ENCODE measurements at regions not wholly inside any gene's neighbourhood (a gene's known extent, or its start where the extent isn't known, plus 50 kb on each side); places are given as distances from the start of the nearest gene placed in this dataset.
A peak's percentile ranks its signal among the peaks of the same experiment; 100 is the strongest.

DNA sequence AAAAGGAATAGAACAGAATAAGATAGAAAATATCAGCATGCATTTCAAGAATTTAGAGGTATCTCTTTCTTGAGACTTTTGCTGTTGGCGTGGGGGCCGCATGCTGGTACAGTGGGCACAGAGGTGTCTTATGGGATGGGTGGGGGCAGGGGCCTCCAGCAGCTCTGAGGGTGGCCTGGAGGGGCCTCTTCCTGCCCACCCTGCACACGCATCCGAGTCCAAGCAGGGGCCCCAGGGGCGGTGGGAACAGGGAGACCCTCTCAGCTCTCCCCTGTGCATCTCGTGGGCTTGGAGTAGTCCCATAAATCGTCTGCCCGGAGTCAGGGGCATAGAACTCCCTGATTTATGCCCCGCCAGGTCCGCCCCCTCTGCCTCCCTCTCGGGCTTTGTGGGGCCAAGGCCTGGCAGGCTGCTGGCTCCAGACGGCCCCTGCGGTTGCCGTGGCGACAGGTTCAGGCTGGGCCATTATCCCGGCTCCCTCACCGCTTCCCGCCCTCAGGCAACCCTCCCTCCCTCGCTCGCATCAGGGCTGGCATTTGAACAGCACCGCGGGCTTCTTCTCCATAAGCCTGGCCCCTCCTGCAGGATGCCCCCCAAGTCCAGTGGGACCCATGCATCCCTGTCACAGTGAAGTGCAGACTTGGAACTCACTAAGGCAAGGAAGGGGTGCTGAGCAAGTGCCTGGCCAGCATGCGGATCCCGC is 133.2 kb upstream of the ZBTB40 start:
- no peak overlapping the region for H2BK5ac ChIP-seq (ENCODE audit: low read depth, low read length)
- H2BK15ac ChIP-seq (ENCODE audit: low read length) = peak overlapping the region; percentile 13; the same call in 1 of the 2 replicates
- no peaks in the 10 kb centered on the region for H3K79me1 ChIP-seq (ENCODE audit: low read depth, low read length)
- WGBS, 2 experiments (ENCODE audit: extremely low coverage in 1 of 2, insufficient coverage in 1 of 2, insufficient read length in 1 of 2, insufficient replicate concordance in 2 of 2, low coverage in 1 of 2, low lambda C conversion rate in 2 of 2, missing lambda C conversion rate in 1 of 2) = 50% methylated on average over 18 of the region's 24 CpGs; no CpG with 5 or more reads in 1 of the 2 experiments
- no peak for TF ChIP-seq CBX5 (IDR thresholded peaks at IDR 0.05; ENCODE audit: low read depth, low read length)
- no peak for TF ChIP-seq BCL11A (IDR thresholded peaks at IDR 0.05; ENCODE audit: low read depth in 2 of 2, low read length in 2 of 2)
- TF ChIP-seq CHD2 (IDR thresholded peaks at IDR 0.05; ENCODE audit: low read length) = no peak
- TF ChIP-seq GABPA (IDR thresholded peaks at IDR 0.05; ENCODE audit: borderline replicate concordance, insufficient read depth, low read length) = no peak
- no peak for TF ChIP-seq EGR1 (IDR thresholded peaks at IDR 0.05; ENCODE audit: borderline replicate concordance, low read depth, low read length)
- TF ChIP-seq, protein P1, sequence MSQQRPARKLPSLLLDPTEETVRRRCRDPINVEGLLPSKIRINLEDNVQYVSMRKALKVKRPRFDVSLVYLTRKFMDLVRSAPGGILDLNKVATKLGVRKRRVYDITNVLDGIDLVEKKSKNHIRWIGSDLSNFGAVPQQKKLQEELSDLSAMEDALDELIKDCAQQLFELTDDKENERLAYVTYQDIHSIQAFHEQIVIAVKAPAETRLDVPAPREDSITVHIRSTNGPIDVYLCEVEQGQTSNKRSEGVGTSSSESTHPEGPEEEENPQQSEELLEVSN (IDR thresholded peaks at IDR 0.05) = peak; percentile 71
- no peak for TF ChIP-seq RBBP5 (IDR thresholded peaks at IDR 0.05; ENCODE audit: borderline replicate concordance, low read depth, low read length)
- peak overlapping the region; percentile 83 for H4K91ac ChIP-seq (replicated peaks; ENCODE audit: insufficient read length, low read length)
- peak overlapping the region; percentile 40; the same call in 1 of the 2 replicates for H2BK12ac ChIP-seq (ENCODE audit: low read depth, low read length)
- no peak overlapping the region for H3K4ac ChIP-seq (replicated peaks; ENCODE audit: insufficient read length, low read depth, low read length)
- H3K4me2 ChIP-seq (ENCODE audit: insufficient read depth in 1 of 2, low read depth in 2 of 2, low read length in 2 of 2) = peak overlapping the region in 1 of 2 experiments; percentile 9; a peak in 1 of 4 replicates
- peaks cover 0 to 4% (median 0%) of the 10 kb centered on the region in 4 experiments; a peak in 2 of 7 replicates for H3K27me3 ChIP-seq (replicated peaks in 1 of 4; ENCODE audit: control insufficient read depth in 3 of 4, extremely low read depth in 1 of 4, insufficient read depth in 3 of 4, low read length in 3 of 4)
- FAIRE-seq = no peak
- no peaks in the 10 kb centered on the region for H3K36me3 ChIP-seq (ENCODE audit: control insufficient read depth in 2 of 4, insufficient read depth in 4 of 4, low read length in 3 of 4)
- H3K4me1 ChIP-seq (replicated peaks in 1 of 4; ENCODE audit: control insufficient read depth in 3 of 4, insufficient read depth in 4 of 4, low read length in 3 of 4) = peaks cover 7 to 35% (median 23%) of the 10 kb centered on the region in 4 experiments
- peak overlapping the region; percentile 94; the same call in 1 of the 2 replicates for H2BK20ac ChIP-seq (ENCODE audit: low read length)
- H3K14ac ChIP-seq (ENCODE audit: insufficient read length) = no peak overlapping the region
- H3K18ac ChIP-seq (ENCODE audit: extremely low read depth, low read length) = peak overlapping the region; percentile 89; the same call in 1 of the 2 replicates
- no peak overlapping the region for H3K27ac ChIP-seq (ENCODE audit: low read depth, low read length)
- ChIA-PET POLR2A (ENCODE audit: partially characterized antibody) (no interaction called here), CTCF (ENCODE audit: partially characterized antibody) (interaction anchor here (0.8 to 2.8 kb wide), 35 partner anchors 10 to 246 kb away, joined by 3 to 19 read pairs (median 5); no protein-coding TSS in a partner anchor)
- H3K23ac ChIP-seq (ENCODE audit: insufficient read length) = no peak overlapping the region
- 0 out of 2 replicates have a peak overlapping the region, but pooled peaks have one; percentile 27 for H2AFZ ChIP-seq (ENCODE audit: low read length)
- no peak overlapping the region for H3K4me3 ChIP-seq (ENCODE audit: extremely low read depth in 1 of 4, insufficient read depth in 2 of 4, low read depth in 3 of 4, low read length in 4 of 4)
- H3K56ac ChIP-seq (replicated peaks; ENCODE audit: insufficient read length, low read depth, low read length) = no peak overlapping the region
- no peak overlapping the region for H2AK5ac ChIP-seq (ENCODE audit: low read depth, low read length)
- H3K9me3 ChIP-seq (ENCODE audit: insufficient read depth in 2 of 2, low read depth in 1 of 2, low read length in 1 of 2) = no peaks in the 10 kb centered on the region
- H3K79me2 ChIP-seq (ENCODE audit: control insufficient read depth in 1 of 2, insufficient read depth in 2 of 2, low read length in 2 of 2) = no peaks in the 10 kb centered on the region
- no peak overlapping the region for H4K5ac ChIP-seq (ENCODE audit: insufficient read length, low read depth, low read length)
- no peaks in the 10 kb centered on the region for H4K20me1 ChIP-seq (replicated peaks in 1 of 2; ENCODE audit: control insufficient read depth in 1 of 2, insufficient read depth in 2 of 2, low read length in 2 of 2)
- DNase-seq (ENCODE audit: low read depth in 1 of 2, low spot score in 2 of 2) = peak in 1 of 2 experiments; percentile 81
- peak overlapping the region; percentile 83 for H4K8ac ChIP-seq (ENCODE audit: extremely low read depth, insufficient read depth, low read length)
- no peak overlapping the region for H2BK120ac ChIP-seq (replicated peaks; ENCODE audit: low read depth, low read length)
- no peaks in the 10 kb centered on the region for H3K23me2 ChIP-seq (ENCODE audit: low read depth, low read length)
- no peak overlapping the region for H3K9ac ChIP-seq (replicated peaks in 1 of 4; ENCODE audit: extremely low read depth in 1 of 4, low read depth in 3 of 4, low read length in 3 of 4)

Data from H1 (cell line).